ENCODE measurements at regions not wholly inside any gene's neighbourhood (a gene's known extent, or its start where the extent isn't known, plus 50 kb on each side); places are given as distances from the start of the nearest gene placed in this dataset.

DNA sequence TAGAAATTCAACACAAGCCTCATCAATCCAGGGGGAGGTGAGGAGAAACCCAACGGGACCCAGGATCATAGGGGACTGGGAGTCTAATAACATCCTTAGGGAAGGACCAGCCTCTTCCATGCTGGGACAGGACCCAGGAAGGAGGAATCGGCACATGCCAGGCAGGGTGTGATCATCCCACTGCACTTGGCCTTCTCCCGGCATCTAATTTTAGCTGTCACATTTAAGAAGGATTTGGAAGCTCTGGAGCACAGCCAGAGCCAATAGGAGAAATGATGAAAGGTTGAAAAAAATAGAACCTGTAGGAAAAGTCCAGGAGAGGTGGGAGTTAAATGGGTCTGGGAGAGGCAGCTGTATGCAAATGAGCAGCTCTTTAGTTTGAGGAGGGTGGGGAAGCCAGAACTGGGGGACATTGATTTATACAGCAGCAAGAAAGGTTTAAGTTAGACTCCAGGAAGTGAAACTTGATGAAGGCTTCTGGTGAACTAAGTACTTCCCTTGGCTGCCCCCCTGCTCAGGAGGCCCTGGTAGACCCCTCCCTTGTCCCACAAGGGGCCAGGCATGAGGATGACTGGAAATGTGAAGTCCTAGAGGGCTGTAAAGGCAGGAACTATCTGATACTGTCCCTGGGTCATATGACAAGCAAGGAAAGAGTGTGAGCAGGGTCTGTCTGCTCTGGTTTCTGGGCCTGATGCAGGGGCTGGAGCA is 260.3 kb downstream of the LRFN2 start:
- H3K27ac Mint-ChIP-seq = no peak overlapping the region
- peaks cover 42% of the 10 kb centered on the region for H3K9me3 Mint-ChIP-seq
- no peak for DNase-seq
- no peaks in the 10 kb centered on the region for H3K4me1 Mint-ChIP-seq (ENCODE audit: low read depth)
- peaks cover 4% of the 10 kb centered on the region for H3K27me3 Mint-ChIP-seq (ENCODE audit: insufficient read depth)
- peaks cover 7% of the 10 kb centered on the region; the same call in 1 of the 2 replicates for H3K36me3 Mint-ChIP-seq (ENCODE audit: low read depth)
- no peak overlapping the region for H3K4me3 Mint-ChIP-seq
- TF ChIP-seq, protein P1, sequence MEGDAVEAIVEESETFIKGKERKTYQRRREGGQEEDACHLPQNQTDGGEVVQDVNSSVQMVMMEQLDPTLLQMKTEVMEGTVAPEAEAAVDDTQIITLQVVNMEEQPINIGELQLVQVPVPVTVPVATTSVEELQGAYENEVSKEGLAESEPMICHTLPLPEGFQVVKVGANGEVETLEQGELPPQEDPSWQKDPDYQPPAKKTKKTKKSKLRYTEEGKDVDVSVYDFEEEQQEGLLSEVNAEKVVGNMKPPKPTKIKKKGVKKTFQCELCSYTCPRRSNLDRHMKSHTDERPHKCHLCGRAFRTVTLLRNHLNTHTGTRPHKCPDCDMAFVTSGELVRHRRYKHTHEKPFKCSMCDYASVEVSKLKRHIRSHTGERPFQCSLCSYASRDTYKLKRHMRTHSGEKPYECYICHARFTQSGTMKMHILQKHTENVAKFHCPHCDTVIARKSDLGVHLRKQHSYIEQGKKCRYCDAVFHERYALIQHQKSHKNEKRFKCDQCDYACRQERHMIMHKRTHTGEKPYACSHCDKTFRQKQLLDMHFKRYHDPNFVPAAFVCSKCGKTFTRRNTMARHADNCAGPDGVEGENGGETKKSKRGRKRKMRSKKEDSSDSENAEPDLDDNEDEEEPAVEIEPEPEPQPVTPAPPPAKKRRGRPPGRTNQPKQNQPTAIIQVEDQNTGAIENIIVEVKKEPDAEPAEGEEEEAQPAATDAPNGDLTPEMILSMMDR (IDR thresholded peaks at IDR 0.05) = no peak

GRCh38 chr6:40325791-40326190 is 261.4 kb downstream of the LRFN2 start:
- Mint-ChIP-seq H3K27ac (no peak overlapping the region), H3K4me1 (ENCODE audit: low read depth) (no peaks in the 10 kb centered on the region), H3K4me3 (no peak overlapping the region), H3K27me3 (ENCODE audit: insufficient read depth) (peaks cover 5% of the 10 kb centered on the region), H3K9me3 (peaks cover 36% of the 10 kb centered on the region), H3K36me3 (ENCODE audit: low read depth) (peaks cover 7% of the 10 kb centered on the region; the same call in 1 of the 2 replicates)
- TF ChIP-seq, protein P1 (IDR thresholded peaks at IDR 0.05) = no peak
- no peak for DNase-seq

DNA sequence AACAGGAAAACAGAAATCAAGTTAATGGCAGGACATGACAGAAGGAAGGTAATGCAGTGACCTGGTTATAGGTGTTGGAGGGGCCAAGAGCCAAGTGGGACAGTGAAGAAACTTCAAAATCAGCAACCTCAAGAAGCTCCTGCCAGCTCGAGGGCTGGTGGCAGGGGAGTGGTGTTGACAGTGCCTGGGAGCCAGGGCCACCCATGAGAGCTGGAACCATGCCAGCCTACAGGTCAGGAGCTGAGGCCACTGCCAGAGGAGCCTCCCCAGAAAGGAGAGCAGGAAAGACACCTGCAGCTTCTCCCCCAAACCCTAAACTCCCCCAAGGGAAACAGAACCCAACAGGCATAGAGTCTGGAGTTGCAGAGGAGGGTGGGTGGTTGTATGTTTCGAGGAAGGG is 262.1 kb downstream of the LRFN2 start:
- DNase-seq = no peak
- no peak overlapping the region for H3K4me3 Mint-ChIP-seq
- TF ChIP-seq, protein P1 (IDR thresholded peaks at IDR 0.05) = no peak
- peaks cover 7% of the 10 kb centered on the region; the same call in 1 of the 2 replicates for H3K36me3 Mint-ChIP-seq (ENCODE audit: low read depth)
- H3K9me3 Mint-ChIP-seq = peaks cover 39% of the 10 kb centered on the region
- H3K27me3 Mint-ChIP-seq (ENCODE audit: insufficient read depth) = peaks cover 5% of the 10 kb centered on the region
- no peak overlapping the region for H3K27ac Mint-ChIP-seq
- no peaks in the 10 kb centered on the region for H3K4me1 Mint-ChIP-seq (ENCODE audit: low read depth)

DNA sequence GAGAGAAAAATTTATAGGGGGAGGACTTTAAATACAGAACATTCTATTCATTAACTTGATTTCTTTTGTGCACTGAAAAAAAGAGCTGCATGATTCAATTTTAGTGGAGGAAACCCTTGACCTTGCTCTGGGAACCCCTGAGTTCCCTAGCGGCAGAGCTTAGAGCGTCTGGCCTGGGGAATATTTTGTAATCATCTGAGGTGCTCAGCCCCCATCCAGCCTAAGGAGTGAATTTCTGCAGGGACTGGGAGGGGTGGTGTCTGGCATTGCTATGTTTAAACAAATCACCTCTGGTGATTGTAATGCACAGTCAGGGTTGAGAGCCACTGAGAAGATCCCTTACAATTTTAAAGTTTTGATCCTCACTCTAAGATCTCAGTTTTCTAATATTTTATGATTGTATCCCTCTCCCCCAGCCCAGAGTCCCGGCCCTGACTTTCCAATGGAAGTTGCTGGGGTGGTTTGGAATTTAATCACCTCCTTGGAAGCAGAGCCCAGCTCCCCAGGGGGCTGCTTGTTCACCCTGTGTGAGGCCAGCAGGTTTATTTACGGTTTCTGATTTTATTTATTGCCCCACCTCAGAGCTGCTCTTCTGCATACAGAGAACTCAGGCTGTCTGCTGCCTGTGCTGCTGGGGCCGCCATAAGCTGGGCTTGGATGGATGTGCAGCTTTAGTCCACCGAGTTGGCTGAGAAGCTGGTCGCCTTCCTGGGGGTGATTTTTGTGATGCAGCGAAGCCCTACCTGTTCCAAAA is 263.1 kb downstream of the LRFN2 start:
- Mint-ChIP-seq H3K36me3 (ENCODE audit: low read depth) (peaks cover 6% of the 10 kb centered on the region; the same call in 1 of the 2 replicates), H3K4me3 (no peak overlapping the region), H3K4me1 (ENCODE audit: low read depth) (no peaks in the 10 kb centered on the region), H3K9me3 (peaks cover 47% of the 10 kb centered on the region), H3K27me3 (ENCODE audit: insufficient read depth) (peaks cover 5% of the 10 kb centered on the region), H3K27ac (no peak overlapping the region)
- no peak for DNase-seq
- TF ChIP-seq, protein P1 (IDR thresholded peaks at IDR 0.05) = no peak

DNA sequence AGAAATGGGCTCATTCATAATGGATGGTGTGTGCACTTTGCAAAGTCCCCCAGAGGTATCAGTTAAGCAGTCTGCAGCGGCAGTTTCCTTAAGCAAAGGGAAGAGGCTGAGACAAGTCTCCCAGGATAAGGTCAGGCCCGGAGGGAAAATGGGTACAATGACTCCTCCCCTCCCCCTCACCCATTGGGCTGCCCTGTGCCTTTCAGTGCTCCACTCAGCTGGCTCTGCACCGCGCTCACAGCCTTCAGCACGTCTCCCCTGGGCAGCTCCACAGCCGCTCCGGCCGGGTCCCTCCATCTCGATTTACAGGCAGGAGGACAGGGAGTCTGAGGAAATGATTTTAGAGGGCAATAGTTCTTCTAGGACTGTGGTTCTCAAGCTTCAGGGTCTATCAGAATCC is 264.8 kb downstream of the LRFN2 start:
- Mint-ChIP-seq H3K27ac (no peak overlapping the region), H3K36me3 (ENCODE audit: low read depth) (no peaks in the 10 kb centered on the region; the same call in 1 of the 2 replicates), H3K4me3 (no peak overlapping the region), H3K4me1 (ENCODE audit: low read depth) (no peaks in the 10 kb centered on the region), H3K27me3 (ENCODE audit: insufficient read depth) (peaks cover 3% of the 10 kb centered on the region; the same call in 1 of the 2 replicates), H3K9me3 (peaks cover 55% of the 10 kb centered on the region)
- TF ChIP-seq, protein P1 (IDR thresholded peaks at IDR 0.05) = no peak
- DNase-seq = no peak
